Gastroesophageal sphincter (tissue), 3 donors: ENCODE measurements at regions not wholly inside any gene's neighbourhood (a gene's known extent, or its start where the extent isn't known, plus 50 kb on each side); places are given as distances from the start of the nearest gene placed in this dataset.

Experiments
- POLR2A ChIP-seq, 2 donors: fragments of 450-650 bp; IDR thresholded peaks; one replicate each; pipeline ENCODE4 v1.6.1; 2017; ENCODE audit warnings: antibody characterized with exemption in 2 of 2, mild to moderate bottlenecking in 2 of 2, moderate library complexity in 1 of 2
- TF ChIP-seq, protein P1 (sequence below), 4 experiments: fragments of 200-600 bp in 2 of 4; fragments of 450-650 bp in 2 of 4; sonication (generic) in 1 of 4; IDR thresholded peaks; one replicate each; pipeline ENCODE4 v1.5.1; 2017 to 2019; ENCODE audit warnings: antibody characterized with exemption in 4 of 4, mild to moderate bottlenecking in 2 of 4, moderate library complexity in 2 of 4

DNA sequence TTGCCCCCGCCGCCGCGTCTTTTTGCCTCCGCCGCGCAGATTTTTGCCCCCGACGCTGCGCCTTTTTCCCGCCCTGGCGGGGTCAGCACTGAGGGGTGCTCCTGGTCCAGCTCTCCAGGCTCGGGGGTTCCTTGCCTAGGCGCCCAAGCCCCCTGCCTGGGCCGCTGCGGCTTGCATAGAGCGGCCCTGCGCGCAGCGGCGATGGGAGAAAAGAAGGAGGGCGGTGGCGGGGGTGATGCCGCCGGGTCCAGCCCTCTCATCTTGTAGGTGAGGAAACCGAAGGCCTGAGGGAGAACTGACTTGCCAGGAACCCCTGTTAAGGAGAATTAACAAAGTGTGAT lies 330.8 kb upstream of the WSB1 start:
- TF ChIP-seq, protein P1, sequence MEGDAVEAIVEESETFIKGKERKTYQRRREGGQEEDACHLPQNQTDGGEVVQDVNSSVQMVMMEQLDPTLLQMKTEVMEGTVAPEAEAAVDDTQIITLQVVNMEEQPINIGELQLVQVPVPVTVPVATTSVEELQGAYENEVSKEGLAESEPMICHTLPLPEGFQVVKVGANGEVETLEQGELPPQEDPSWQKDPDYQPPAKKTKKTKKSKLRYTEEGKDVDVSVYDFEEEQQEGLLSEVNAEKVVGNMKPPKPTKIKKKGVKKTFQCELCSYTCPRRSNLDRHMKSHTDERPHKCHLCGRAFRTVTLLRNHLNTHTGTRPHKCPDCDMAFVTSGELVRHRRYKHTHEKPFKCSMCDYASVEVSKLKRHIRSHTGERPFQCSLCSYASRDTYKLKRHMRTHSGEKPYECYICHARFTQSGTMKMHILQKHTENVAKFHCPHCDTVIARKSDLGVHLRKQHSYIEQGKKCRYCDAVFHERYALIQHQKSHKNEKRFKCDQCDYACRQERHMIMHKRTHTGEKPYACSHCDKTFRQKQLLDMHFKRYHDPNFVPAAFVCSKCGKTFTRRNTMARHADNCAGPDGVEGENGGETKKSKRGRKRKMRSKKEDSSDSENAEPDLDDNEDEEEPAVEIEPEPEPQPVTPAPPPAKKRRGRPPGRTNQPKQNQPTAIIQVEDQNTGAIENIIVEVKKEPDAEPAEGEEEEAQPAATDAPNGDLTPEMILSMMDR (IDR thresholded peaks at IDR 0.05): no peak
- no peak for TF ChIP-seq POLR2A (IDR thresholded peaks at IDR 0.05)
